ENCODE measurements at regions not wholly inside any gene's neighbourhood (a gene's known extent, or its start where the extent isn't known, plus 50 kb on each side); places are given as distances from the start of the nearest gene placed in this dataset.

- TF ChIP-seq FOXP2 (optimal IDR thresholded peaks at IDR 0.05; ENCODE audit: control extremely low read depth, extremely low read length, insufficient read depth), result no peak
- TF ChIP-seq POLR2AphosphoS5 (IDR thresholded peaks at IDR 0.05; ENCODE audit: borderline replicate concordance, low read depth, low read length), result no peak; the same call in 1 of the 2 replicates
These were observed 62.2 kb downstream of the ZZZ3 start for GRCh38 chr1:77620273-77620672.

Measured in SK-N-MC (cell line).